Sigmoid colon (tissue), 6 donors: ENCODE measurements at regions not wholly inside any gene's neighbourhood (a gene's known extent, or its start where the extent isn't known, plus 50 kb on each side); places are given as distances from the start of the nearest gene placed in this dataset.

ENCODE experiments used
- DNase-seq: peaks from one replicate; pipeline ENCODE4 v3.0.0-alpha.2; 2019
- H3K27ac ChIP-seq, 4 donors: fragments of 200-600 bp; sonication (generic); one replicate each; pipeline ENCODE4 v1.5.1; 2016 to 2019; ENCODE audit warnings: mild to moderate bottlenecking in 1 of 4
- H3K27me3 ChIP-seq, 3 donors: fragments of 200-600 bp; sonication (generic); one replicate each; pipeline ENCODE4 v1.5.1; 2019; ENCODE audit warnings: mild to moderate bottlenecking in 1 of 3
- H3K36me3 ChIP-seq, 4 donors: fragments of 200-600 bp; sonication (generic); one replicate each; pipeline ENCODE4 v1.5.1; 2016 to 2019
- H3K4me1 ChIP-seq, 4 donors: fragments of 200-600 bp; sonication (generic); one replicate each; pipeline ENCODE4 v1.5.1; 2017 to 2019
- H3K4me3 ChIP-seq, 4 donors: fragments of 200-600 bp; sonication (generic); one replicate each; pipeline ENCODE4 v1.5.1; 2017 to 2019; ENCODE audit warnings: mild to moderate bottlenecking in 2 of 4, moderate library complexity in 1 of 4
- H3K9me3 ChIP-seq, 4 donors: fragments of 200-600 bp in 3 of 4; sonication (generic) in 3 of 4; one replicate each; pipeline versions ENCODE4 v1.5.1 to v1.6.1; 2013 to 2019
- EP300 ChIP-seq, 4 donors: sonication (generic); formaldehyde crosslinking; IDR thresholded peaks; one replicate each; pipeline ENCODE4 v1.6.1; 2017; ENCODE audit warnings: antibody characterized with exemption in 4 of 4
- POLR2A ChIP-seq, 2 donors: fragments of 450-650 bp; IDR thresholded peaks; one replicate each; pipeline ENCODE4 v1.6.1; 2016; ENCODE audit warnings: antibody characterized with exemption in 2 of 2, mild to moderate bottlenecking in 2 of 2, moderate library complexity in 2 of 2
- POLR2AphosphoS5 ChIP-seq, 4 donors: sonication (generic); formaldehyde crosslinking; IDR thresholded peaks; one replicate each; pipeline ENCODE4 v1.6.1; 2017; ENCODE audit warnings: antibody characterized with exemption in 4 of 4
- WGBS, 2 donors: extraction: QIAGEN DNeasy Blood & Tissue Kit; methylation state at CpG; one replicate each; pipeline ENCODE4 v1.1.7; 2013; 5-methylcytosine and 5-hydroxymethylcytosine counted together
- intact Hi-C: fragments of 100-400 bp; cut with DNase I; formaldehyde crosslinking; loops from one replicate; pipeline ENCODE4 v1.15.1; 2023
- TF ChIP-seq, protein P1 (sequence below), 4 experiments: fragments of 450-650 bp in 3 of 4; fragments of 200-600 bp in 1 of 4; IDR thresholded peaks; one replicate each; pipeline ENCODE4 v1.5.1; 2016 to 2019; ENCODE audit warnings: antibody characterized with exemption in 4 of 4, mild to moderate bottlenecking in 3 of 4, moderate library complexity in 2 of 4
- donor health status: healthy with polysubstance abuse.
- donor health status: healthy.

DNA sequence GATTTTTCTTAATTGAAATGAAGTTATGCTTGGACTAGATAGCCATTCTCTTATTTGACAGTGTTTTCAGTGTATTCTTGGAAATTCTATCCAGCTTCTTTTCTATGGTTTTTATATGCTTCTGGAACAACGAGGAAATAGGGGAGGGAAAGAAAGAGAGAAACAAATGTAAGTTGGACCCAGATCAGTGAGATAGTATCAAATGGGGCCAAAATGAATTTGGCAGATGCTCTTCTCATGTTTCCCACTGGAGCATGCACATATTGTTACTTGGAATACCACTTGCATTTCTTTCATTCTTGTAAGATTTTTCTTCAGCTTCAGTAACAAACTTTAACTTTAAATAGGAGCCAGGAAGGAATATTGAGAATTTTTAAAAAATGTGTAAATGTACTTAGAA, 312.3 kb downstream of the PRL start:
- Histone ChIP-seq H3K27ac (no peak overlapping the region), H3K27me3 (no peaks in the 10 kb centered on the region), H3K4me1 (peaks cover 0 to 26% (median 13%) of the 10 kb centered on the region in 4 donors), H3K36me3 (peaks cover 0 to 3% (median 0%) of the 10 kb centered on the region in 4 donors), H3K9me3 (no peaks in the 10 kb centered on the region), H3K4me3 (no peak overlapping the region)
- WGBS, 2 donors = 31 to 55% methylated on average over 1 of the region's 1 CpG
- DNase-seq = no peak
- no peak for TF ChIP-seq POLR2AphosphoS5 (IDR thresholded peaks at IDR 0.05)
- TF ChIP-seq EP300 (IDR thresholded peaks at IDR 0.05) = no peak
- TF ChIP-seq, protein P1, sequence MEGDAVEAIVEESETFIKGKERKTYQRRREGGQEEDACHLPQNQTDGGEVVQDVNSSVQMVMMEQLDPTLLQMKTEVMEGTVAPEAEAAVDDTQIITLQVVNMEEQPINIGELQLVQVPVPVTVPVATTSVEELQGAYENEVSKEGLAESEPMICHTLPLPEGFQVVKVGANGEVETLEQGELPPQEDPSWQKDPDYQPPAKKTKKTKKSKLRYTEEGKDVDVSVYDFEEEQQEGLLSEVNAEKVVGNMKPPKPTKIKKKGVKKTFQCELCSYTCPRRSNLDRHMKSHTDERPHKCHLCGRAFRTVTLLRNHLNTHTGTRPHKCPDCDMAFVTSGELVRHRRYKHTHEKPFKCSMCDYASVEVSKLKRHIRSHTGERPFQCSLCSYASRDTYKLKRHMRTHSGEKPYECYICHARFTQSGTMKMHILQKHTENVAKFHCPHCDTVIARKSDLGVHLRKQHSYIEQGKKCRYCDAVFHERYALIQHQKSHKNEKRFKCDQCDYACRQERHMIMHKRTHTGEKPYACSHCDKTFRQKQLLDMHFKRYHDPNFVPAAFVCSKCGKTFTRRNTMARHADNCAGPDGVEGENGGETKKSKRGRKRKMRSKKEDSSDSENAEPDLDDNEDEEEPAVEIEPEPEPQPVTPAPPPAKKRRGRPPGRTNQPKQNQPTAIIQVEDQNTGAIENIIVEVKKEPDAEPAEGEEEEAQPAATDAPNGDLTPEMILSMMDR (IDR thresholded peaks at IDR 0.05) = no peak
- intact Hi-C loops = no loop called here

DNA sequence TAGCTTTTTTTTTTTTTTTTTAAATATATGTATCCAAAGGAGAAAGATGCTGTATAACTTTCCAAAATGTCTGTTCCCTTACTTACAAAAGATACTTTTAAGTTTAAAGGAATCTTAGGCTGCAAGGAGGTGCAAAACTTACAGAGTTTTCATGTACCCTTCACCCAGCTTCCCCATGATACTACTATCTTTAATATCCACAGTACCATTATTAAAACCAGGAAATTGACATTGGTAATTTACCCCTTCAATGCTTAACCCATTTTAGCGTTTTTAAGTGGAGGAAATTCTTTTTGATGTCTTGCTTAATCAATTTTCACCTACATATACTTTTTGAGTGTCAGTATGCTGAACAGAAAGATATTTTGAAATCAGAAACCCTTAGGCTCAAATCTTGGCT, 310.9 kb downstream of the PRL start:
- H3K27me3 ChIP-seq = no peaks in the 10 kb centered on the region
- peak overlapping the region in 3 of 4 donors; percentile 65 to 81 (median 80) for H3K27ac ChIP-seq
- no peaks in the 10 kb centered on the region for H3K36me3 ChIP-seq
- peaks cover 0 to 26% (median 13%) of the 10 kb centered on the region in 4 donors for H3K4me1 ChIP-seq
- no peaks in the 10 kb centered on the region for H3K9me3 ChIP-seq
- intact Hi-C loops = no loop called here
- WGBS, 2 donors = 83 to 89% methylated on average over 1 of the region's 1 CpG
- no peak for DNase-seq
- TF ChIP-seq POLR2A (IDR thresholded peaks at IDR 0.05) (no peak), POLR2AphosphoS5 (IDR thresholded peaks at IDR 0.05) (no peak), EP300 (IDR thresholded peaks at IDR 0.05) (no peak)
- TF ChIP-seq, protein P1 (IDR thresholded peaks at IDR 0.05) = no peak
- H3K4me3 ChIP-seq = no peak overlapping the region

DNA sequence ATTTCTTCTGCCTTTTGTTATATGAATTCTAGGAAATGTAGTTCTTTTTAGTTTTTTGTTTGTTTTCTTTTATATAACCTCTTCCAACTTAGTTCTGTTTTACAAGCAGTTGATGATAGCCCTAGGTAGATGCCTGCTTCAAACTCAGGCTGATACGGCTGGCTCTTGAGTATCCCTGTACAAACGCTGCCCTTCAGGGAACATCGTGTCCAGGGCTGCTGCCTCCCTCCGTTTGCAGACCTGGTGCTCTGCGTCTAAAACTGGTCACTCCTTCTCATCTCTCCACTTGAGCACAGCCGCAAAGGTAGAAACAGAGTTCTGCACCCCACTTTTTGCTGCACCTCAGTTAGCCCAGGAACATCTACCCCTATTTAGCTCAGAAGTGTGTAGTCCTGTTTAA, 310.1 kb downstream of the PRL start:
- H3K4me3 ChIP-seq = no peak overlapping the region
- peak overlapping the region; percentile 64 to 81 (median 72) for H3K27ac ChIP-seq
- H3K27me3 ChIP-seq = no peaks in the 10 kb centered on the region
- no peaks in the 10 kb centered on the region for H3K9me3 ChIP-seq
- TF ChIP-seq, protein P1 (IDR thresholded peaks at IDR 0.05) = no peak
- TF ChIP-seq EP300 (IDR thresholded peaks at IDR 0.05) (peak in 1 of 4 donors; percentile 30), POLR2AphosphoS5 (IDR thresholded peaks at IDR 0.05) (peak in 1 of 4 donors; percentile 45), POLR2A (IDR thresholded peaks at IDR 0.05) (no peak)
- intact Hi-C loops = no loop called here
- WGBS, 2 donors = 56 to 75% methylated on average over 6 of the region's 6 CpGs
- peaks cover 0 to 26% (median 13%) of the 10 kb centered on the region in 4 donors for H3K4me1 ChIP-seq
- H3K36me3 ChIP-seq = no peaks in the 10 kb centered on the region
- DNase-seq = no peak

DNA sequence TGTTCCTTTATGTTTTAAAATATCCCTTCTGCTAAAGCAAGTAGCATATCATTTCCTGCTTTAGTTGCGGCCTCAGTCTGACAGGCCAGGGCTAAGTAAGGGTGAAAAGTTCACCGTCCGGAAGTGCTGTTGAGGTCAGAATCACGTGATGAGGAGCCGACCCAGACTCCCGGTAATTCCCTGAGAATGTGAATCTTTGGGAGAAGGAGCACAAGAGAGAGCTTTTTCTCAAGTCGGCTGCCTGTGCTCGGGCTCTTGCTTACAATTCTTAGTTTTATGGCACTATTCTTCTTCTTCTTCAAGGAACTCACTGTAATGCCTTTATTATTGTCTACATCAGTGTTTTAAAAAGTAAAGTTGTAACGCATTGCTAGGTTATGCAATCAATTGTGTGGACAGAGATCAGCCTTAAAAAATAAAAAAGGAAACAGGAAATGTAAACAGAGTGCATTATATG, 309.3 kb downstream of the PRL start:
- 2 to 4% methylated on average over 9 of the region's 9 CpGs for WGBS, 2 donors
- Histone ChIP-seq H3K36me3 (no peaks in the 10 kb centered on the region), H3K4me1 (peaks cover 0 to 26% (median 13%) of the 10 kb centered on the region in 4 donors), H3K27me3 (no peaks in the 10 kb centered on the region), H3K4me3 (peak overlapping the region in 3 of 4 donors; percentile 11 to 38 (median 36)), H3K27ac (peak overlapping the region; percentile 64 to 81 (median 72)), H3K9me3 (no peaks in the 10 kb centered on the region)
- DNase-seq = peak; percentile 88
- TF ChIP-seq POLR2AphosphoS5 (IDR thresholded peaks at IDR 0.05) (peak; percentile 44 to 88 (median 71)), EP300 (IDR thresholded peaks at IDR 0.05) (peak in 1 of 4 donors; percentile 56)
- TF ChIP-seq, protein P1 (IDR thresholded peaks at IDR 0.05) = no peak
- intact Hi-C loops = no loop called here

DNA sequence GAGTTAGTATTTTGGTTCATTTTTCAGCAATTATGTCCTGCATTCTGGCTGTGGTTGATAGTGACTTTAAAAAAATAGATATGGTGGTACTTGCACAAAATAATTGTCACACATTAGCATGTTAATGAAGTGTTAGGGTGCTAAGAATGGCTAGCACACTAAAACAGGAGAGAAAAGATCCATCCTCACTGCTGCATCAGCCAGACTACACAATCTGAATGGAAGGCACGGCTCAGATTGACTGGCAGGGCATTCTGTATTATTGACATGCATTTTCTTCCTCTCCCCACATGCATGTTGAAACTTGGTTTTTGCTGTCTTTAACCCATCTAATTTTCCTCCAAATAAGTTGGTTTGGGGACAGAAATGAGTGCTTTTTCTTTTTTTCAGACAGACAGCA, 306.3 kb downstream of the PRL start:
- H3K27ac ChIP-seq = no peak overlapping the region
- TF ChIP-seq POLR2A (IDR thresholded peaks at IDR 0.05) = no peak
- TF ChIP-seq, protein P1 (IDR thresholded peaks at IDR 0.05) = no peak
- no peak for TF ChIP-seq POLR2AphosphoS5 (IDR thresholded peaks at IDR 0.05)
- TF ChIP-seq EP300 (IDR thresholded peaks at IDR 0.05) = no peak
- no peaks in the 10 kb centered on the region for H3K36me3 ChIP-seq
- WGBS, 2 donors = 90 to 95% methylated on average over 1 of the region's 1 CpG
- intact Hi-C loops = loop anchor here (10.0 kb wide), 1 partner anchor 154 kb away; no protein-coding TSS in a partner anchor
- H3K9me3 ChIP-seq = no peaks in the 10 kb centered on the region
- H3K4me3 ChIP-seq = no peak overlapping the region
- peaks cover 0 to 20% (median 13%) of the 10 kb centered on the region in 4 donors for H3K4me1 ChIP-seq
- no peak for DNase-seq
- H3K27me3 ChIP-seq = no peaks in the 10 kb centered on the region
